Lower lobe of right lung (tissue), 2 donors: ENCODE measurements at regions not wholly inside any gene's neighbourhood (a gene's known extent, or its start where the extent isn't known, plus 50 kb on each side); places are given as distances from the start of the nearest gene placed in this dataset.
"Not testable (repeated sequence)": the region's sequence is repeated elsewhere in the genome, so short reads cannot be mapped to it uniquely, and the experiment has no call there.

Experiments used
- ATAC-seq, 2 donors: fragments of 200-7000 bp; cut with Tn5 transposase; one replicate each; pipeline ENCODE4 v1.9.1; 2020 to 2022; ENCODE audit warnings: mild to moderate bottlenecking in 2 of 2, moderate library complexity in 2 of 2
- DNase-seq: peaks from one replicate; pipeline ENCODE4 v3.0.0-alpha.2; 2020
- H3K27ac ChIP-seq: fragments of 200-600 bp; one replicate; pipeline ENCODE4 v1.8.0; 2022
- H3K27me3 ChIP-seq: fragments of 200-600 bp; one replicate; pipeline ENCODE4 v1.8.0; 2022; ENCODE audit warnings: low read depth
- H3K36me3 ChIP-seq: fragments of 200-600 bp; one replicate; pipeline ENCODE4 v1.8.0; 2022; ENCODE audit warnings: mild to moderate bottlenecking
- H3K4me1 ChIP-seq: fragments of 200-600 bp; one replicate; pipeline ENCODE4 v1.8.0; 2022
- H3K4me3 ChIP-seq: fragments of 200-600 bp; one replicate; pipeline ENCODE4 v1.8.0; 2022; ENCODE audit warnings: mild to moderate bottlenecking
- H3K9me3 ChIP-seq: fragments of 200-600 bp; one replicate; pipeline ENCODE4 v1.8.0; 2022
- intact Hi-C: fragments of 100-400 bp; cut with DNase I; formaldehyde crosslinking; loops from one replicate; pipeline ENCODE4 v1.11.0; 2022
- TF ChIP-seq, protein P1 (sequence below): fragments of 200-600 bp; IDR thresholded peaks from one replicate; pipeline ENCODE4 v1.8.0; 2022; ENCODE audit warnings: antibody characterized with exemption, mild to moderate bottlenecking
- donor health status: DM: no; HTN: yes; CAD: no; lungs with severe emphysema.

DNA sequence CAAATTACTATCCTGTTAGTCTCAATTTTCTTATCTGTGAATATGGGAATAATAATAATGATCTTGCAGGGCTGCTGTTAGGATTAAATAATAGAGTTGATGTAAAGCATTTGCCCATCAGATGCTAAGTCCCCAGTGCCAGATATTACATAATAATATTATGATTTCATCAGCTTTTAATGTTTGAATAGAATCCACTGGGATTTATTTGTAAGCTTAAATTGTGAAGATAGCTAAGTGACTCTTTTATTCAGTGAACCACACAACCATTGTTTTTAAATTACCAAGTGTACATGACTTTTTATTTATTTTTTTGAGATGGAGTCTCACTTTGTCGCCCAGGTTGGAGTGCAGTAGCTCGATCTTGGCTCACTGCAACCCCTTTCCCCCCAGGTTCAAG is 510.3 kb upstream of the DPP6 start:
- H3K36me3 ChIP-seq: no peaks in the 10 kb centered on the region
- no peaks in the 10 kb centered on the region for H3K4me1 ChIP-seq
- intact Hi-C loops: no loop called here
- no peak overlapping the region for H3K4me3 ChIP-seq
- ATAC-seq: no peak
- no peaks in the 10 kb centered on the region for H3K27me3 ChIP-seq
- no peaks in the 10 kb centered on the region for H3K9me3 ChIP-seq
- H3K27ac ChIP-seq: no peak overlapping the region
- DNase-seq: no peak
- TF ChIP-seq, protein P1, sequence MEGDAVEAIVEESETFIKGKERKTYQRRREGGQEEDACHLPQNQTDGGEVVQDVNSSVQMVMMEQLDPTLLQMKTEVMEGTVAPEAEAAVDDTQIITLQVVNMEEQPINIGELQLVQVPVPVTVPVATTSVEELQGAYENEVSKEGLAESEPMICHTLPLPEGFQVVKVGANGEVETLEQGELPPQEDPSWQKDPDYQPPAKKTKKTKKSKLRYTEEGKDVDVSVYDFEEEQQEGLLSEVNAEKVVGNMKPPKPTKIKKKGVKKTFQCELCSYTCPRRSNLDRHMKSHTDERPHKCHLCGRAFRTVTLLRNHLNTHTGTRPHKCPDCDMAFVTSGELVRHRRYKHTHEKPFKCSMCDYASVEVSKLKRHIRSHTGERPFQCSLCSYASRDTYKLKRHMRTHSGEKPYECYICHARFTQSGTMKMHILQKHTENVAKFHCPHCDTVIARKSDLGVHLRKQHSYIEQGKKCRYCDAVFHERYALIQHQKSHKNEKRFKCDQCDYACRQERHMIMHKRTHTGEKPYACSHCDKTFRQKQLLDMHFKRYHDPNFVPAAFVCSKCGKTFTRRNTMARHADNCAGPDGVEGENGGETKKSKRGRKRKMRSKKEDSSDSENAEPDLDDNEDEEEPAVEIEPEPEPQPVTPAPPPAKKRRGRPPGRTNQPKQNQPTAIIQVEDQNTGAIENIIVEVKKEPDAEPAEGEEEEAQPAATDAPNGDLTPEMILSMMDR: no peak

DNA sequence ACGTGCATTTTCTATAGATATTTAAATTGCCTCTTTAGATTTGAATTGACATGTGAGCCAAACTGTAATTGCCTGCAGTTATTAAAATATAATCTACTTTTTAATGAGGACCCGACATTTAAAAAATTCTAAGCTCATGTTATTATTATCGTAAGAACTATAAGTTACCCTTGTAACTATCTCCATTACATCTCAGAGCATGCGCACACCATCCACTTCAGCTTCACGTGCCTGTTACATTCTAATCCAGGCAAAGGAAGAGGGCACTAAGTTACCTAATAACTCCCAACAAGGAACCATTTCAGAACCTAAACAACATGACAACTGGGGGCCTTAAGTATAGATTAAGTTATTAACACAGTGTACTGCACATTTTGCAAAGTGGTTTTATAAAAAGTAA is 509.0 kb upstream of the DPP6 start:
- Histone ChIP-seq H3K36me3 (no peaks in the 10 kb centered on the region), H3K27me3 (no peaks in the 10 kb centered on the region), H3K4me3 (no peak overlapping the region), H3K27ac (no peak overlapping the region), H3K9me3 (no peaks in the 10 kb centered on the region), H3K4me1 (no peaks in the 10 kb centered on the region)
- DNase-seq (no peak), ATAC-seq (no peak)
- TF ChIP-seq, protein P1: no peak
- intact Hi-C loops: no loop called here

DNA sequence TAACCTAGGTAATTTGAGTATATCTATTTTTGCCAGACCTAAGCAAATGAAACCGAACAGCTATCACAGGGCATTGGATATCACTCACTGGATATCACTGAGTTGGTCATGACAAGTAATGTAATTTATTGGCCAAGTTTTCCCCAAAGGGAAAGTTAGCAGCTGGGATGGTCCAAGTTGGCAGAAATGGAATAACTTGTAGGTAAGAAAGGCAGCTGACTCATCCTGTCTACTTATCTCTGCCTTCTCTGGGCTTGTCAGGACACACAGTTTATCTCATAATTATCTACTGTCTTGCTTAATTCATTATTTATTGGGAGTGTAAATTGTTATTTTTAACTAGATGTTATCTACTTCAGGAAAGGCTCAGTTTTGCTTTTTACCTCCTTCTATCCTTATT is 502.0 kb upstream of the DPP6 start:
- TF ChIP-seq, protein P1: no peak
- no peak for ATAC-seq
- Histone ChIP-seq H3K36me3 (no peaks in the 10 kb centered on the region), H3K4me1 (no peaks in the 10 kb centered on the region), H3K4me3 (no peak overlapping the region), H3K27me3 (no peaks in the 10 kb centered on the region), H3K9me3 (no peaks in the 10 kb centered on the region), H3K27ac (no peak overlapping the region)
- DNase-seq: no peak
- intact Hi-C loops: no loop called here

DNA sequence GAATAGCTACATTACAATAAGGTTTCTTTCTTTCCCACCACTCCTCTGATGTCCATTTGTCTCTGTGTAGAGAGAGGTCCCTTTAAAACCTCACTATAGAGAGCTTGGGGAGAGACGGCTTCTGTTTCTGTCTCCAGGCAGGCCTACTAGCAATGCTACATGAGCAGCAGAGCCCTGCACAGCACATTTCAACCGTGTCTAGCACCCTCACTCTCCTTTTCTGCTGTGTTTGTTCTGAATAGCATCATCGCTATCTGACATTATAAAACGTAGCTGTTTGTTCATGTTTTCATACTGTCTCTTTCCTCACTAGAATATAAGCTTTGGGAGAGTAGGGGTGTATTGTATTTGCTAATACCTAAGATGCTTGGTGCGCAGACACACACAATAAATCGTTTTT is 487.8 kb upstream of the DPP6 start:
- Histone ChIP-seq H3K4me1 (no peaks in the 10 kb centered on the region), H3K27ac (no peak overlapping the region), H3K9me3 (no peaks in the 10 kb centered on the region), H3K4me3 (no peak overlapping the region), H3K36me3 (no peaks in the 10 kb centered on the region), H3K27me3 (no peaks in the 10 kb centered on the region)
- ATAC-seq: no peak
- intact Hi-C loops: no loop called here
- TF ChIP-seq, protein P1: no peak
- DNase-seq: no peak

DNA sequence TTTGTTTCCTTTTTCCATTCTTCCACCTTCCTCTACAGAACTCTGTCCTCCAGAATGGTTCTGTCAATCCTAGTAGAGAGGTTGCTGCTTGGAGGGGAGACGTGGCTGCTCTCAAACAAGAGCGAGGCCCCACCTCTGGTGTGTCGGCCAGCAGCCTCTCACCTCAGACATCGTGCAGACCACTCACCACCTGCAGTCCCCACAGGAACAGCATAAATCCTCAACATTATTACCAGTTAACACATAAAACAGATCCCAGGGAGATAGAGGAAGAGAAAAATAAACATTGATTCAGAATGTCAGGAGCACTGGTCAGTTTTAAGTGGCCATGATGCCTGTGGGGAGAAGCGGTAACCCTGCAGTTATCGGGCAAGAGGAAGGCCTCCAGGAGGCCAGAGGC is 485.9 kb upstream of the DPP6 start:
- H3K27ac ChIP-seq: no peak overlapping the region
- intact Hi-C loops: no loop called here
- no peak overlapping the region for H3K4me3 ChIP-seq
- H3K9me3 ChIP-seq: no peaks in the 10 kb centered on the region
- no peaks in the 10 kb centered on the region for H3K27me3 ChIP-seq
- TF ChIP-seq, protein P1: no peak
- H3K36me3 ChIP-seq: no peaks in the 10 kb centered on the region
- no peaks in the 10 kb centered on the region for H3K4me1 ChIP-seq
- DNase-seq (no peak), ATAC-seq (no peak)

DNA sequence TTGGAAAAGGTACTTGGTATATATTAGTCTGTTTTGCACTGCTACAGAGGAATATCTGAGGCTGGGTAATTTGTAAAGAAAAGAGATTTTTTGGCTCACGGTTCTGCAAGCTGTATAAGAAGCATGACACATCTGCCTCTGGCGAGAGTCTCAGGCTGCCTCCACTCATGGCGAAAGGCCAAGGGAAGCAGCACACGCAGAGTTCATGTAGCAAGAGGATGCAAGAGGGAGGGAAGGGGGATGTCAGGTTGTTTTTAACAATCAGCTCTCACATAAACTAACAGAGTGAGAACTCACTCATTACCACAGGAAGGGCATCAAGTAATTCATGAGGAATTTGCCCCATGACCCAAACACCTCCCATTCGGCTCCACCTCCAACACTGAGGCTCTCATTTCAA is 484.8 kb upstream of the DPP6 start:
- TF ChIP-seq, protein P1: no peak
- Histone ChIP-seq H3K27me3 (no peaks in the 10 kb centered on the region), H3K9me3 (no peaks in the 10 kb centered on the region), H3K4me1 (no peaks in the 10 kb centered on the region), H3K36me3 (no peaks in the 10 kb centered on the region), H3K4me3 (no peak overlapping the region), H3K27ac (no peak overlapping the region)
- DNase-seq (no peak), ATAC-seq (no peak)
- intact Hi-C loops: no loop called here

DNA sequence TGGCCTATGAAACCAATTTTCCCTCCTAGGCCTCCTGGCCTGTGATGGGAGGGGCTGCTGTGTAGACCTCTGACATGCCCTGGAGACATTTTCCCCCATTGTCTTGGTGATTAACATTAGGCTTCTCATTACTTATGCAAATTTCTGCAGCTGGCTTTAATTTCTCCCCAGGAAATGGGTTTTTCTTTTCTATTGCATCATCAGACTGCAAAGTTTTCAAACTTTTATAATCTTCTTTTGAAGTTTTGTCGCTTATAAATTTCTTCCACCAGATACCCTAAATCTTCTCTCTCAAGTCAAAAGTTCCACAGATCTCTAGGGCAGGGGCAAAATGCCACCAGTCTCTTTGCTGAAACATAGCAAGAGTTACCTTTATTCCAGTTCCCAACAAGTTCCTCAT is 482.7 kb upstream of the DPP6 start:
- intact Hi-C loops, H3K27ac ChIP-seq, H3K27me3 ChIP-seq: not testable (repeated sequence)

More for the DNA sequence above, 482.7 kb upstream of the DPP6 start:
- H3K4me1 ChIP-seq, ATAC-seq, H3K9me3 ChIP-seq, H3K4me3 ChIP-seq, H3K36me3 ChIP-seq, DNase-seq: not testable (repeated sequence)
